Activated CD8-positive, alpha-beta T cell treated with anti-CD3 and anti-CD28 coated beads for 36 hours (primary cell): ENCODE measurements at regions not wholly inside any gene's neighbourhood (a gene's known extent, or its start where the extent isn't known, plus 50 kb on each side); places are given as distances from the start of the nearest gene placed in this dataset.
A peak's percentile ranks its signal among the peaks of the same experiment; 100 is the strongest.

Source experiments
- ATAC-seq: fragments of 200-7000 bp; cut with Tn5 transposase; one replicate; pipeline ENCODE4 v1.10.0; 2021; ENCODE audit warnings: mild to moderate bottlenecking, moderate library complexity
- CTCF ChIA-PET: fragments of 350-600 bp; sonication (Branson Sonifier 250); formaldehyde crosslinking; loops from one replicate; lab custom pipeline; 2021; ENCODE audit warnings: antibody characterized with exemption; lab: Charles Lee
- POLR2A ChIA-PET: fragments of 350-600 bp; sonication (Branson Sonifier 250); formaldehyde crosslinking; loops from one replicate; lab custom pipeline; 2021; ENCODE audit warnings: antibody characterized with exemption; lab: Charles Lee
- DNase-seq: peaks from one replicate; pipeline ENCODE4 v3.0.0-alpha.2; 2020
- H3K27ac Mint-ChIP-seq: one replicate; pipeline ENCODE4 v1.8.0; 2021; ENCODE audit warnings: mild to moderate bottlenecking, mixed read lengths
- H3K27me3 Mint-ChIP-seq: one replicate; pipeline ENCODE4 v1.8.0; 2021; ENCODE audit warnings: mixed read lengths
- H3K36me3 Mint-ChIP-seq: one replicate; pipeline ENCODE4 v1.8.0; 2021; ENCODE audit warnings: low read depth, mixed read lengths
- H3K4me1 Mint-ChIP-seq: one replicate; pipeline ENCODE4 v1.8.0; 2021; ENCODE audit warnings: low read depth, mixed read lengths
- H3K4me3 Mint-ChIP-seq: one replicate; pipeline ENCODE4 v1.8.0; 2021; ENCODE audit warnings: mild to moderate bottlenecking, moderate library complexity, mixed read lengths
- H3K9me3 Mint-ChIP-seq: one replicate; pipeline ENCODE4 v1.8.0; 2021; ENCODE audit warnings: mixed read lengths
- intact Hi-C: fragments of 100-400 bp; cut with micrococcal nuclease; formaldehyde crosslinking; loops from one replicate; pipeline ENCODE4 v1.10.0; 2022
- TF ChIP-seq, protein P1 (sequence below): fragments of 200-600 bp; IDR thresholded peaks from one replicate; pipeline ENCODE4 v1.8.0; 2022; ENCODE audit warnings: antibody characterized with exemption, mild to moderate bottlenecking

DNA sequence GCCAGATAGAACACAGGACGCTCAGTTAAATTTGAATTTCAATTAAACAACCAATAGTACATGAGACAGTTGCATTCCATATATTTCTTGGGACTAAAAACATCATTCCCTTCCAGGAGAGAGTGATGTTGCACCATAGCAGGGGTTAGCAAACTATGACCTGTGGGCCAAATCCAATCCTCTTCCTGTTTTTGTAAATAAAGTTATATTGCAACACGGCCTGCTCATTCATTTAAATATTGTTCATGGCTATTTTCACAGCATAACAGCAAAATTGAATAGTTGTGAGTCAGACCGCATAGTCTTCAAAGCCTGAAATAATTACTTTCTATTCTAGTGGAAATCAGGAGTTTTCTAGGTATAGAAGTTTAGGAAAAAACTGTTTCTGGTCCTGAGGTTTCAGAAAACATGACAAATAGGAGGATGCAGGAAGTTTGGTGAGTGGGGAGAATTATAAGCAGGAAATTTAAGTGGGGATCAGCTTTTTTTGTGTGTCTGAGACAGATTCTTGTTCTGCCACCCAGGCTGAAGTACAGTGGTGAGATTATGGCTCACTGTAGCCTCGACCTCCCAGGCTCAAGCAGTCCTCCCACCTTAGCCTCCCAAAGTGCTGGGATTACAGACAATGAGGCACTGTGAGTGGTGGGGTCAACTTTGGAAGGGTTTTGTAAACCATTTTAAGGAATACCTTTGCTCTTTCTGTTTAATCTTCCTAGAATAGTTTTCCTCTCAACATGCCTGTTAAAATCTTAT is 131.5 kb downstream of the SOCS6 start:
- POLR2A ChIA-PET: no interaction called here
- H3K27me3 Mint-ChIP-seq: peaks cover 7% of the 10 kb centered on the region
- H3K4me1 Mint-ChIP-seq: peaks cover 9% of the 10 kb centered on the region
- no peak overlapping the region for H3K4me3 Mint-ChIP-seq
- ATAC-seq (no peak), DNase-seq (no peak)
- H3K9me3 Mint-ChIP-seq: no peaks in the 10 kb centered on the region
- intact Hi-C loops: no loop called here
- TF ChIP-seq, protein P1, sequence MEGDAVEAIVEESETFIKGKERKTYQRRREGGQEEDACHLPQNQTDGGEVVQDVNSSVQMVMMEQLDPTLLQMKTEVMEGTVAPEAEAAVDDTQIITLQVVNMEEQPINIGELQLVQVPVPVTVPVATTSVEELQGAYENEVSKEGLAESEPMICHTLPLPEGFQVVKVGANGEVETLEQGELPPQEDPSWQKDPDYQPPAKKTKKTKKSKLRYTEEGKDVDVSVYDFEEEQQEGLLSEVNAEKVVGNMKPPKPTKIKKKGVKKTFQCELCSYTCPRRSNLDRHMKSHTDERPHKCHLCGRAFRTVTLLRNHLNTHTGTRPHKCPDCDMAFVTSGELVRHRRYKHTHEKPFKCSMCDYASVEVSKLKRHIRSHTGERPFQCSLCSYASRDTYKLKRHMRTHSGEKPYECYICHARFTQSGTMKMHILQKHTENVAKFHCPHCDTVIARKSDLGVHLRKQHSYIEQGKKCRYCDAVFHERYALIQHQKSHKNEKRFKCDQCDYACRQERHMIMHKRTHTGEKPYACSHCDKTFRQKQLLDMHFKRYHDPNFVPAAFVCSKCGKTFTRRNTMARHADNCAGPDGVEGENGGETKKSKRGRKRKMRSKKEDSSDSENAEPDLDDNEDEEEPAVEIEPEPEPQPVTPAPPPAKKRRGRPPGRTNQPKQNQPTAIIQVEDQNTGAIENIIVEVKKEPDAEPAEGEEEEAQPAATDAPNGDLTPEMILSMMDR: no peak
- H3K36me3 Mint-ChIP-seq: no peaks in the 10 kb centered on the region
- H3K27ac Mint-ChIP-seq: no peak overlapping the region
- CTCF ChIA-PET: interaction anchor here (1.5 to 1.7 kb wide), 2 partner anchors 14 to 224 kb away, joined by 4 to 5 read pairs; no protein-coding TSS in a partner anchor

DNA sequence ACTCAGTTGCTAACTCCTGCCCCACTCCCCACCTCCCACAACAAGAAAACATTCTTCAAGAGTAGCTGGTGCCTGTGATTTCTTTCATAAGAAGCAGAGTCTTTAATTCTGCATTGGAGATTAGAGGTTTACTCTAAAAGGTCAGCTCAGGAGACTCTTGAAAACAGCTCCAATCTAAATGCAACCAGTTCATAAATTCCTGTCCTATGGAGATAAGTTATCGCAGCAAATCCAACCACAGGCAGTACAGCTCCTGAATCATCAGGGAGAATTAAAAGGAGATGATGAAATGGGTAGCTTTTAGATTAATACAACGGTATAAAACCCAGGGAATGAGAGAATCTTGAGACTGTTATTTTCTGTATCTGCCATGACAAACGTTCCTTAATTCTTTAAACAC is 130.7 kb downstream of the SOCS6 start:
- Mint-ChIP-seq H3K36me3 (no peaks in the 10 kb centered on the region), H3K9me3 (no peaks in the 10 kb centered on the region), H3K27me3 (peaks cover 9% of the 10 kb centered on the region), H3K27ac (no peak overlapping the region), H3K4me1 (peaks cover 9% of the 10 kb centered on the region), H3K4me3 (no peak overlapping the region)
- ATAC-seq (no peak), DNase-seq (no peak)
- TF ChIP-seq, protein P1: no peak
- ChIA-PET POLR2A (no interaction called here), CTCF (interaction anchor here (1.5 to 1.7 kb wide), 2 partner anchors 15 to 223 kb away, joined by 4 to 5 read pairs; no protein-coding TSS in a partner anchor)
- intact Hi-C loops: no loop called here

DNA sequence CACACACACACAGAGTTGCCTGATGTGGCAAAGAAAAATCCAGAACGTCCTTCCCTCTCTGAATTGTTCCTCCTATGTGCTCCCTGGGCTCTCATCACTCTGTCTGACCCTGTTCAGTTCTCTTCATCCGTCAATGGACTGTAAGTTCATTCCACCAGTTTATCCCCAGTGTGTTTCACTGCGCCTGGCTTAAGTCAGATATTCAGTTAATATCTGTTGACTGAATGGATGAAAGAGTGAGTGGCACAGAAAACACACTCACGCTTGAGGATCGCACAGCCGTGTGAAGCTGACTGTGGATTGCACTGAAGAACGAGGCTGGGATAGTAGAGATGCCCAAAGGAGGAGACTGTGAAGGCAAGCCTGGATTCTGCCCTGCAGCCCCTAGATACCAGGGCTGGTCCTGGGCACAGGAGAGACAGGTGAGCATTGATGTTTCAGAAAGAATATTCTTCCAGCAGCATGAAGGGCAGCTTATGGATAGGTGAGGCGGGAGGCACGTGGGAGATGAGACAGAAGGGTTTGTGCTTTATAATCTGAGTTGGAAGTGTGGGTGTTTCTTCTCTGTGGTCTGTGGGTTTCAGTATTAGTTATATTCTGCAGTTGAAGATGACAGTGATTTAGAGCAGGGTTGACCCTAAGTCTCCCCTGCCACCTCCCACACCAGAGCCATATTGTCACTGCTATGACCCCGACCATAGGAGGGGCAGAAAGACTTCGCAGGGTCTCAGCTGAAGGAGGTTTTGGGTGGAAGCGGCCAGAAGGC is 129.9 kb downstream of the SOCS6 start:
- peaks cover 9% of the 10 kb centered on the region for H3K4me1 Mint-ChIP-seq
- H3K27ac Mint-ChIP-seq: no peak overlapping the region
- ATAC-seq (peak; percentile 49), DNase-seq (peak; percentile 3)
- intact Hi-C loops: no loop called here
- ChIA-PET POLR2A (no interaction called here), CTCF (interaction anchor here (1.0 to 1.5 kb wide), 2 partner anchors 36 to 223 kb away, joined by 3 to 5 read pairs; no protein-coding TSS in a partner anchor)
- no peak overlapping the region for H3K4me3 Mint-ChIP-seq
- H3K9me3 Mint-ChIP-seq: no peaks in the 10 kb centered on the region
- peaks cover 8% of the 10 kb centered on the region for H3K27me3 Mint-ChIP-seq
- TF ChIP-seq, protein P1: no peak
- H3K36me3 Mint-ChIP-seq: no peaks in the 10 kb centered on the region

DNA sequence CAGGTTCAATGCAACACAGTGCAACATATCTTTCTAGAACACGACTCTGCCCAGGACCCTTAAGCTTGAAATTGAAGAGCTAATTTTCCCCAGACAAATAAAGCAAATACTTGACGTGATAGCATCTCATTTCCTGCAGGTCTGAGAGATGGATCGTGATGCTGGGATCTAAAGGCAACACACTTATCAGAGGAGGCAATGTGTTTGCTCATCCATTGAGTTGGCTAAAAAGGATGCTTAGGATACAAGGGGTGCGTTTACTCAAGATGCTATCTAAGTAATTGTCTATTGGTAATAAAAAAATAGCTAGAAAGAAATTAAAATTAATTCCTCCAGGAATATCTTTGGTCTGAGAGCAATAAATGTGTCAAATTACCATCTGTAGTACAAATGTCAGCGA is 129.0 kb downstream of the SOCS6 start:
- Mint-ChIP-seq H3K9me3 (no peaks in the 10 kb centered on the region), H3K4me3 (no peak overlapping the region), H3K27me3 (peaks cover 8% of the 10 kb centered on the region), H3K36me3 (no peaks in the 10 kb centered on the region), H3K27ac (no peak overlapping the region), H3K4me1 (peaks cover 9% of the 10 kb centered on the region)
- TF ChIP-seq, protein P1: no peak
- intact Hi-C loops: no loop called here
- no peak for ATAC-seq
- ChIA-PET CTCF (interaction anchor here (0.6 to 1.0 kb wide), 2 partner anchors 37 to 674 kb away, joined by 3 read pairs; no protein-coding TSS in a partner anchor), POLR2A (no interaction called here)
- no peak for DNase-seq

DNA sequence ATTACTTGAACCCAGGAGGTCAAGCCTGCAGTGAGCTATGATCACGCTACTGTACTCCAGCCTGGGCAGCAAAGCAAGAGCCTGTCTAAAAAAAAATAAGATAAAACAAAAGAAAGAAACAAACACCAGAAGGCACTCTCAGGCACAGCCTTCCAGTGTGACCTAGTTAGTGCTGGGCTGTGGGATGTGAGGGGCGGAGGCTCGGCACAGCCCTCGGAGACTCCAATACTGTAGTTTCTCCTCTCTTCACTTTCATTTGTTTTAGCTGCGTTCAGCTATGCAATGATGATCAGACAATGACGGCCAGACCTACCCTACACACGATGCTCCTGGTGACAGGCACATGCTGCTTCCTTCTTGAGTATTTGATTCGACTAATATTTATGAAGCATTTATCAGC is 127.7 kb downstream of the SOCS6 start:
- H3K27ac Mint-ChIP-seq: no peak overlapping the region
- no peak overlapping the region for H3K4me3 Mint-ChIP-seq
- no peak for ATAC-seq
- no peaks in the 10 kb centered on the region for H3K36me3 Mint-ChIP-seq
- no peak for DNase-seq
- peaks cover 4% of the 10 kb centered on the region for H3K4me1 Mint-ChIP-seq
- no peaks in the 10 kb centered on the region for H3K9me3 Mint-ChIP-seq
- ChIA-PET POLR2A (no interaction called here), CTCF (no interaction called here)
- TF ChIP-seq, protein P1: no peak
- intact Hi-C loops: no loop called here
- H3K27me3 Mint-ChIP-seq: peaks cover 9% of the 10 kb centered on the region
